ENCODE measurements at regions not wholly inside any gene's neighbourhood (a gene's known extent, or its start where the extent isn't known, plus 50 kb on each side); places are given as distances from the start of the nearest gene placed in this dataset.

DNA sequence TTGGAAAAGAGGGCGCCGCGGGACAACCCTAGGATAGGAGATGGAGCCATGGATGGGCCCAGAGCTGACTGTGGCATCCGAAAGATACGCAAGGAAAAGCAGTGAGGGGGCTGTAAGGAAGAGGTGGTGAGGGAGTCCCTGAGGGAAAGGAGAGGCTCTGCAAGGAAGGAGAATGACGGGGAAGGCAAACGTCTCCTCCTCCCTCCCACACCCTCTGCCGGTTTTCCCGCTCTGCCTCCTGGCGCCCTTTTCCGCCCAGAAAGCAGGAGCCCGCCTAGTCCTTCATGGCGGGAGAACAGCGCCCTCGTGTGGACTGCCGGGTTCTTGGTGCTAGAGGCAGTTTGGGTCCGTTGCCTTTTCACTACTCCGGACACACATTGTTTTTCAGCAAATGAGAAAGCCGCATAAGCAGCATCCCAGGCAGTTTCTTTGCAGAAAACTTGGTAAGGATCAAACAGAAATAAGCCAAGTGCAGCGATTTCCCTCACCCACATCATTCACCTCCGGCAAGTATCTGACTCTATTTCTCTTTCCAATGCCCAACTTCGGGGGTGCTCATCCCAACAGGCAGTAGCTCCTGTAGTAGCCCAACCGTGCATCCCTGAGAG lies 200.4 kb downstream of the INO80D start:
- peak overlapping the region; percentile 30; the same call in 1 of the 2 replicates for H3K4me2 ChIP-seq (ENCODE audit: low read depth, low read length)
- peak; percentile 47 for FAIRE-seq
- TF ChIP-seq KLF9 (CRISPR knock-in tag; IDR thresholded peaks at IDR 0.05; ENCODE audit: low read depth), result no peak
- TF ChIP-seq, protein P1, sequence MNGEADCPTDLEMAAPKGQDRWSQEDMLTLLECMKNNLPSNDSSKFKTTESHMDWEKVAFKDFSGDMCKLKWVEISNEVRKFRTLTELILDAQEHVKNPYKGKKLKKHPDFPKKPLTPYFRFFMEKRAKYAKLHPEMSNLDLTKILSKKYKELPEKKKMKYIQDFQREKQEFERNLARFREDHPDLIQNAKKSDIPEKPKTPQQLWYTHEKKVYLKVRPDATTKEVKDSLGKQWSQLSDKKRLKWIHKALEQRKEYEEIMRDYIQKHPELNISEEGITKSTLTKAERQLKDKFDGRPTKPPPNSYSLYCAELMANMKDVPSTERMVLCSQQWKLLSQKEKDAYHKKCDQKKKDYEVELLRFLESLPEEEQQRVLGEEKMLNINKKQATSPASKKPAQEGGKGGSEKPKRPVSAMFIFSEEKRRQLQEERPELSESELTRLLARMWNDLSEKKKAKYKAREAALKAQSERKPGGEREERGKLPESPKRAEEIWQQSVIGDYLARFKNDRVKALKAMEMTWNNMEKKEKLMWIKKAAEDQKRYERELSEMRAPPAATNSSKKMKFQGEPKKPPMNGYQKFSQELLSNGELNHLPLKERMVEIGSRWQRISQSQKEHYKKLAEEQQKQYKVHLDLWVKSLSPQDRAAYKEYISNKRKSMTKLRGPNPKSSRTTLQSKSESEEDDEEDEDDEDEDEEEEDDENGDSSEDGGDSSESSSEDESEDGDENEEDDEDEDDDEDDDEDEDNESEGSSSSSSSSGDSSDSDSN (CRISPR knock-in tag; IDR thresholded peaks at IDR 0.05), result 0 out of 2 replicates have a peak, but pooled peaks have one; percentile 26
- TF ChIP-seq, protein P2, sequence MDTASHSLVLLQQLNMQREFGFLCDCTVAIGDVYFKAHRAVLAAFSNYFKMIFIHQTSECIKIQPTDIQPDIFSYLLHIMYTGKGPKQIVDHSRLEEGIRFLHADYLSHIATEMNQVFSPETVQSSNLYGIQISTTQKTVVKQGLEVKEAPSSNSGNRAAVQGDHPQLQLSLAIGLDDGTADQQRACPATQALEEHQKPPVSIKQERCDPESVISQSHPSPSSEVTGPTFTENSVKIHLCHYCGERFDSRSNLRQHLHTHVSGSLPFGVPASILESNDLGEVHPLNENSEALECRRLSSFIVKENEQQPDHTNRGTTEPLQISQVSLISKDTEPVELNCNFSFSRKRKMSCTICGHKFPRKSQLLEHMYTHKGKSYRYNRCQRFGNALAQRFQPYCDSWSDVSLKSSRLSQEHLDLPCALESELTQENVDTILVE (CRISPR knock-in tag; IDR thresholded peaks at IDR 0.05), result no peak
- TF ChIP-seq, protein P3, sequence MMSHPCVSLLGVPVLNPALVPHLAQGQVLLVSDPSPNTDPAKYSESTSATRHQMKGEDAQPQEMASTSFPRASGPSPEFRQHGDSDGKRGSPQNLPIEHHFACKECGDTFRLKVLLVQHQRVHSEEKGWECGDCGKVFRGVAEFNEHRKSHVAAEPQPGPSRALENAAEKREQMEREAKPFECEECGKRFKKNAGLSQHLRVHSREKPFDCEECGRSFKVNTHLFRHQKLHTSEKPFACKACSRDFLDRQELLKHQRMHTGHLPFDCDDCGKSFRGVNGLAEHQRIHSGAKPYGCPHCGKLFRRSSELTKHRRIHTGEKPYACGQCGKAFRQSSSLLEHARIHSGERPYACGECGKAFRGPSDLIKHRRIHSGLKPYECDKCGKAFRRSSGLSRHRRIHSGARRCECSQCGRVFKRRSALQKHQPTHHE (CRISPR knock-in tag; IDR thresholded peaks at IDR 0.05; ENCODE audit: borderline replicate concordance), result no peak
- no peak for TF ChIP-seq ZNF251 (CRISPR knock-in tag; IDR thresholded peaks at IDR 0.05)
- TF ChIP-seq, protein P4, sequence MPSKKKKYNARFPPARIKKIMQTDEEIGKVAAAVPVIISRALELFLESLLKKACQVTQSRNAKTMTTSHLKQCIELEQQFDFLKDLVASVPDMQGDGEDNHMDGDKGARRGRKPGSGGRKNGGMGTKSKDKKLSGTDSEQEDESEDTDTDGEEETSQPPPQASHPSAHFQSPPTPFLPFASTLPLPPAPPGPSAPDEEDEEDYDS (CRISPR knock-in tag; IDR thresholded peaks at IDR 0.05), result no peak
- TF ChIP-seq, protein P5, sequence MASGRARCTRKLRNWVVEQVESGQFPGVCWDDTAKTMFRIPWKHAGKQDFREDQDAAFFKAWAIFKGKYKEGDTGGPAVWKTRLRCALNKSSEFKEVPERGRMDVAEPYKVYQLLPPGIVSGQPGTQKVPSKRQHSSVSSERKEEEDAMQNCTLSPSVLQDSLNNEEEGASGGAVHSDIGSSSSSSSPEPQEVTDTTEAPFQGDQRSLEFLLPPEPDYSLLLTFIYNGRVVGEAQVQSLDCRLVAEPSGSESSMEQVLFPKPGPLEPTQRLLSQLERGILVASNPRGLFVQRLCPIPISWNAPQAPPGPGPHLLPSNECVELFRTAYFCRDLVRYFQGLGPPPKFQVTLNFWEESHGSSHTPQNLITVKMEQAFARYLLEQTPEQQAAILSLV (CRISPR knock-in tag; IDR thresholded peaks at IDR 0.05; ENCODE audit: borderline replicate concordance), result no peak
- no peak for TF ChIP-seq GTF3A (CRISPR knock-in tag; conservative IDR thresholded peaks at IDR 0.05)
- TF ChIP-seq, protein P6, sequence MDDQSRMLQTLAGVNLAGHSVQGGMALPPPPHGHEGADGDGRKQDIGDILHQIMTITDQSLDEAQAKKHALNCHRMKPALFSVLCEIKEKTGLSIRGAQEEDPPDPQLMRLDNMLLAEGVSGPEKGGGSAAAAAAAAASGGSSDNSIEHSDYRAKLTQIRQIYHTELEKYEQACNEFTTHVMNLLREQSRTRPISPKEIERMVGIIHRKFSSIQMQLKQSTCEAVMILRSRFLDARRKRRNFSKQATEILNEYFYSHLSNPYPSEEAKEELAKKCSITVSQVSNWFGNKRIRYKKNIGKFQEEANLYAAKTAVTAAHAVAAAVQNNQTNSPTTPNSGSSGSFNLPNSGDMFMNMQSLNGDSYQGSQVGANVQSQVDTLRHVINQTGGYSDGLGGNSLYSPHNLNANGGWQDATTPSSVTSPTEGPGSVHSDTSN (CRISPR knock-in tag; IDR thresholded peaks at IDR 0.05; ENCODE audit: borderline replicate concordance), result no peak
- peak; percentile 82 for TF ChIP-seq YY1 (IDR thresholded peaks at IDR 0.05; ENCODE audit: insufficient read depth, insufficient replicate concordance, low read depth, low read length)
- TF ChIP-seq, protein P7, sequence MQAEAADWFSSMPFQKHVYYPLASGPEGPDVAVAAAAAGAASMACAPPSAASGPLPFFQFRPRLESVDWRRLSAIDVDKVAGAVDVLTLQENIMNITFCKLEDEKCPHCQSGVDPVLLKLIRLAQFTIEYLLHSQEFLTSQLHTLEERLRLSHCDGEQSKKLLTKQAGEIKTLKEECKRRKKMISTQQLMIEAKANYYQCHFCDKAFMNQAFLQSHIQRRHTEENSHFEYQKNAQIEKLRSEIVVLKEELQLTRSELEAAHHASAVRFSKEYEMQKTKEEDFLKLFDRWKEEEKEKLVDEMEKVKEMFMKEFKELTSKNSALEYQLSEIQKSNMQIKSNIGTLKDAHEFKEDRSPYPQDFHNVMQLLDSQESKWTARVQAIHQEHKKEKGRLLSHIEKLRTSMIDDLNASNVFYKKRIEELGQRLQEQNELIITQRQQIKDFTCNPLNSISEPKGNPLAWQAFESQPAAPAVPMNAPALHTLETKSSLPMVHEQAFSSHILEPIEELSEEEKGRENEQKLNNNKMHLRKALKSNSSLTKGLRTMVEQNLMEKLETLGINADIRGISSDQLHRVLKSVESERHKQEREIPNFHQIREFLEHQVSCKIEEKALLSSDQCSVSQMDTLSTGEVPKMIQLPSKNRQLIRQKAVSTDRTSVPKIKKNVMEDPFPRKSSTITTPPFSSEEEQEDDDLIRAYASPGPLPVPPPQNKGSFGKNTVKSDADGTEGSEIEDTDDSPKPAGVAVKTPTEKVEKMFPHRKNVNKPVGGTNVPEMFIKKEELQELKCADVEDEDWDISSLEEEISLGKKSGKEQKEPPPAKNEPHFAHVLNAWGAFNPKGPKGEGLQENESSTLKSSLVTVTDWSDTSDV (CRISPR knock-in tag; IDR thresholded peaks at IDR 0.05), result no peak

More for the DNA sequence above, 200.4 kb downstream of the INO80D start:
- intact Hi-C loops (cut with micrococcal nuclease; ENCODE audit: unreplicated experiment), result loop anchor here (1.0 to 2.0 kb wide), 2 partner anchors 109 to 119 kb away; no protein-coding TSS in a partner anchor
- Histone ChIP-seq H3K36me3 (replicated peaks in 1 of 2; ENCODE audit: control insufficient read depth in 1 of 2, insufficient read depth in 2 of 2, low read length in 2 of 2) (no peaks in the 10 kb centered on the region), H3K4me1 (ENCODE audit: insufficient read depth, low read length) (no peaks in the 10 kb centered on the region), H3K4me3 (replicated peaks in 1 of 3; ENCODE audit: insufficient read depth in 1 of 3, low read depth in 2 of 3, low read length in 3 of 3) (no peak overlapping the region), H3K79me2 (ENCODE audit: insufficient read depth, low read length) (no peaks in the 10 kb centered on the region), H3K27me3 (ENCODE audit: control insufficient read depth in 1 of 2, insufficient read depth in 2 of 2, low read length in 2 of 2) (peaks cover 0 to 3% of the 10 kb centered on the region in 2 experiments; a peak in 1 of 5 replicates), H3K9ac (ENCODE audit: insufficient read depth, low read depth, low read length) (no peak overlapping the region), H2AFZ (ENCODE audit: low read length) (no peak overlapping the region), H3K9me3 (ENCODE audit: low read length) (no peaks in the 10 kb centered on the region), H3K27ac (ENCODE audit: extremely low read length, insufficient read depth, low read length) (no peak overlapping the region), H4K20me1 (ENCODE audit: insufficient read depth, low read length) (no peaks in the 10 kb centered on the region)
- in situ Hi-C loops (cut with HindIII; ENCODE audit: extremely low pct_ligation_motif_present, low pct_unique_long_range_greater_than_20kb), result loop anchor here (5.0 to 25.0 kb wide), 2 partner anchors 108 to 1548 kb away; no protein-coding TSS in a partner anchor
- DNase-seq (ENCODE audit: low spot score), result peak; percentile 65
- 26% methylated on average over 23 of the region's 23 CpGs for WGBS (ENCODE audit: low lambda C conversion rate)
- CTCF ChIA-PET (ENCODE audit: low intra/inter-chr PET ratio, low total read pairs), result interaction anchor here (0.8 to 2.2 kb wide), 6 partner anchors 40 to 1626 kb away, joined by 3 to 26 read pairs (median 5); no protein-coding TSS in a partner anchor
- POLR2A ChIA-PET, result no interaction called here
- peak; percentile 99 for ATAC-seq
- no TSS peak for BruUV-seq (replicated peaks)

Data from HepG2 (cell line).